Jurkat, Clone E6-1 (cell line): ENCODE measurements at regions not wholly inside any gene's neighbourhood (a gene's known extent, or its start where the extent isn't known, plus 50 kb on each side); places are given as distances from the start of the nearest gene placed in this dataset.

Experiments
- DNase-seq: peaks from one replicate; pipeline ENCODE4 v3.0.0-alpha.2; 2011; ENCODE audit warnings: low read depth, low spot score
- H3K4me3 ChIP-seq: 2 replicates; pipeline ENCODE4 v1.5.1; 2011; ENCODE audit warnings: mild to moderate bottlenecking, low read length, control low read depth, moderate library complexity

DNA sequence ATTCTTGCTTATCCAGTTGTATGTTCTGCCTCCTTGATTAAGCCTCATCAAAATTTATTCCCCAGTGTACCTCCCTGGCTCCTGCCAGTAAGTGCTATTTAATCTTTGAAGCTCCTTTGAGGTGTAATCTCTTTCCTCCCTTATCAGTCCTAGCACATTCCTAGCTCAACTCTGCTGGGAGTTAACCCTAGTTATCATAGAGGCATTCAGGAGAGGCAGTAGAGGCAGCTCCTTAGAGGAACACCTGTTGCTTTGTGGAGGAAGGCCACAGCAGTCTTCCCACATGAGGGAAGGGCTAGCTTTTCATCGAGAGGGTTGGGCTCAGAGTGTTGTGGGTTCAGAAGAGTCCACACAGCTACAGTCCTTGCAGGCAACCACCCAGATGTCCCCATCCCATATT lies 182.4 kb upstream of the ARID2 start:
- H3K4me3 ChIP-seq, result no peak overlapping the region
- no peak for DNase-seq

DNA sequence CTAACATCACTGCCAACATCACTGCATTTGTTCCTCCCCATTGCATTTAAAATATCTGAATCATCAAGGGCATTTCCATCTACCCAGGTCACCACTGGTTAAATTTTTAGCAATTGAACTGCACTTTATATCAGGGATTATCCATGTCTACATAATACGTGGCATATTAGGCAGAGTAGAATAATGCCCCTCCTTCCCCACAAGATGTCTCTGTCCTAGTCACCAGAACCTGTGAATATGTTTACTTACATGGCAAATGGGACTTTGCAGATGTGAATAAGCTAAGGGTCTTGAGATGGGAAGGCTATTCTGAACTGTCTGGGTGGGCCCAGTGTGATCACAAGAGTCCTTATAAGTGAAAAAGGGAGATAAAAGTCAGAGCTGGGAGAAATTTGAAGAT lies 181.7 kb upstream of the ARID2 start:
- H3K4me3 ChIP-seq, result no peak overlapping the region
- DNase-seq, result peak; percentile 39

GRCh38 chr12:45548426-45548825 lies 181.1 kb upstream of the ARID2 start:
- no peak overlapping the region for H3K4me3 ChIP-seq
- DNase-seq, result no peak

GRCh38 chr12:45549337-45549902 lies 180.1 kb upstream of the ARID2 start:
- no peak overlapping the region for H3K4me3 ChIP-seq
- DNase-seq, result no peak

DNA sequence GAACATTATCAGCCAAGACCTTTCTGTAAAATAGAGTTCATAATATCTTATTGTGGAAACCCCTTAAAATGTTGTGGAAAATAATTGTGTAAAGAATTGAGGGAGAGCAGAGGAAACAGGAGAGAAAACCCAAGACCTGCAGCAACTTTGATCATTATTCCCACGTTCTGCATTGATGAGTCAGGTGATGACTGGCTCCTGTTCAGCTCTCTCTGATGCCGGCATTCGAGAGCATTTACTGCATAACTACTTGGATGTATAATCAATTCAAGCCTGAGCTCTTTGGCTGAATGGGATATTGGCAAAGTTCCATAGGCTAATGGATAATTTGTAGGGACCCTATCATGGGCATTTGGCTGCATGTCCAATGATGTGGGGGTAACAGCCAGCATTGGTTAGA lies 176.3 kb upstream of the ARID2 start:
- no peak overlapping the region for H3K4me3 ChIP-seq
- no peak for DNase-seq

DNA sequence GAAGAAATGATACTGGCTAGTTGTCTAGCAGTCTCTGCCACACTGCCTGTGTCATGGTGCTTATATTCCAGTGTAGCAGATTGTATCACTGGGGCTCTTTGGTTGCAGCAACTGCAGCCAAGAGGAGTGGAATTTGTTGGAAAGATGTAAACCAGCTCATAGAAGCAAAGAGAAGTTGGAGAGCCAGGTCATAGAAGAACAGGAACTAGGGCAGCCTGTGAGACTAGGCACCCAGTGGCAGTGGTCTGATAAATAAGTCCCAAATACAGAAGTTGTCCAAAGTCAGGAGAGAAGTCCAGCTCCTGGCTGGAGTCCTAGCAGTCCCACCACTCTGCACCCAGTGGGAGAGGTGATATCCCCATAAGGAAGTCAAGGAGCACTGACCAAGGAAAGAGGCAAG lies 172.5 kb upstream of the ARID2 start:
- no peak overlapping the region for H3K4me3 ChIP-seq
- no peak for DNase-seq

DNA sequence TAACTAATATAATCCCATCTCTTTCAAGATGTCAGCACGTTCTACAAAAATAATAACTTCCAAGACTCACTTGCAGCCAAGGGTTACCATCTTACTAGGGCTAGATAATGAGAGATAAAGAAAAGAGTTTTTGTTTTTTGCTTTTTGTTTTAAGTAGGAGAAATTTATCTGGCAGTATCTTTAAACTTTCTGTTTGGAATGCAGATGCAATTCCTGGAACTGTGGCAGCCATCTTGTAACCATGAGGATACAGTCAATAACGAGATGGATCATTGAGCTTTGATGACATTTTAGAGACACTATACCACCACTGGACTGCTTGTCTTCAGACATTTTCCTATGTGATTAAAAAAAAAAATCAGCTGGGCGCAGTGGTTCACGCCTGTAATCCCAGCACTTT lies 171.2 kb upstream of the ARID2 start:
- no peak for DNase-seq
- H3K4me3 ChIP-seq, result no peak overlapping the region

DNA sequence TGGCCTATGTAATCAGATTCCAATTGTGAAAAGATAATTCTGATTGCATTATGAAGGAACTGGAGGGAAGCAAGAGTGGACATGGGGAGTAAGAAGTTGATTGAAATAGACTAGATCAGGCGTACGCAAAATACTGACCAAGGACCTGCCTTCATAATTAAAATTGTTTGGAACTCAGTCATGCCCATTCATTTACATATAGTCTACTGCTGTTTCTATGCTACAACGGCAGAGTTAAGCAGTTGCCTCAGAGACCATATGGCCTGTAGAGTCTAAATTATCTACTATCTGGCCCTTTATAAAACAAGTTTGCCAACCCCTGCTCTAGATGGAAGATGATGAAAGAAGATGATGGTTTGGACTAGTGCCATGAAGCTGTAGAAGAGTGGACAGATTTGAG lies 170.0 kb upstream of the ARID2 start:
- no peak overlapping the region for H3K4me3 ChIP-seq
- DNase-seq, result no peak

DNA sequence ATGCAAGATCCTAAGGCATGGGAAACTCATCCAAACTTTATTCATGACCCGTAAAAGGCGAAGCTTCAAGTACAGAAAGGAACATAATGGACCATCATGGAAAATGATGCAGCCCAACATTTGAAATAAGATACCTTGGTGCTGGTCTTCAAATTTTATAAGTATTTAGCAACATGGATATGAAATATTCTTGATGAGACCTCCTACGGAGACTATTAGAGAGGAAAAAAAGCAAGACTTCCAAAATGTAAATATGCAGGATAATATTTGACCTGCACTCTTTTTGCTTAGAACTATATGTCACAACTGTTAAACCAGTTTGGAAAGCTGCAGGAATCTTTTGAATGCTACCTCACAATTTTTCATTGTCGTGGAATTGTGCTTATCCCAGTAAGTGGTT lies 168.8 kb upstream of the ARID2 start:
- no peak overlapping the region for H3K4me3 ChIP-seq
- DNase-seq, result no peak

DNA sequence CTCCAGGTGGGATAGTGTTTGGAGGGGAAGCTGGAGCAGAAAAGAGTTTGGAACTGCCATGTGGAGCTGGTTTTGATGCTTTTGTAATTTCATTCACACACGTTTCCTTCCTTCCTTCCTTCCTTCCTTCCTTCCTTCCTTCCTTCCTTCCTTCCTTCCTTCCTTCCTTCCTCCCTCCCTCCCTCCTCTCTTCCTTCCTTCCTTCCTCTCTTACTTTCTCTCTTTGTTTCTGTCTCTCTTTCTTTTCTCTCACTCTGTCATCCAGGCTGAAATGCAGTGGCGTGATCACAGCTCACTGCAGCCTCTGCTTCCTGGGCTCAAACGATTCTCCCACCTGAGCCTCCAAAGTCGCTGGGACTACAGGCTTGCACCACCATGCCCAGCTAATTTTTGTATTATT lies 168.0 kb upstream of the ARID2 start:
- DNase-seq, result no peak
- H3K4me3 ChIP-seq, result no peak overlapping the region

DNA sequence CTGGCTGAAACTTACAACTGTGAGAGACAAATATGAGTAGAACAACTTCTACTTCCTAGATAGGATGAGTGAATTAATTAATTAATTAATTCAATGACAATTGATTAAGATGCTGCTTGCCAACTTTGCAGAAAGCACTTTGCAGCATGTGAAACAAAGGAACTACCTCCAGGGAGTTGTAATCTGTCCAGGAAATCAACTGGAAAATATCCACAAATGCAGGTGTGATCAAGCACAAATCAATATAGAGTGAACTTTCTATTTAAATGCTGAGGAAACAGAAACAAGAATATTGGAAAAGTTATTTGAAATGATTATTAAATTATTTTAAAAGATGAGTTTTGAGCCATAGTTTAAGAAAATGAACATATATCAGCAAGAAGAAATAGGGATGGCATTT lies 163.9 kb upstream of the ARID2 start:
- no peak overlapping the region for H3K4me3 ChIP-seq
- DNase-seq, result no peak

DNA sequence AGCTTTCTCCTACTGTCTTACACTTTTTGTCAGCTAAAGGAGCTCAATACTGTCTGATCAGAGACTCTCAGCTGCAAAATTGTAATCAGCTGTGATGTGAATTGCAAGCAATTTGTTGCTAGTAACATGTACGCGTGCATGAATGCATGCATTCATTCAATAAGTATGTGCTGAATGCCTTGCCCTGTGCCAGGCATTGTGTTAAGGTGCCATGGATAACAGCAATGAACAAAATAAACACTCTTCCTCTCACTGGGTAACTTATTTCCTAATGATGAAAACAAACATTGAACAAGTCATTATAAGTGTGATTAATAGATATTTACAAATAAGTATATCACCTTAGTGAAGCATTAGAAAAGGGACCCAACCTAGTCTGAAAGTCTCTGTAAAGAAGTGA lies 163.2 kb upstream of the ARID2 start:
- H3K4me3 ChIP-seq, result no peak overlapping the region
- DNase-seq, result no peak

GRCh38 chr12:45568808-45569207 lies 160.7 kb upstream of the ARID2 start:
- no peak overlapping the region for H3K4me3 ChIP-seq
- DNase-seq, result no peak

DNA sequence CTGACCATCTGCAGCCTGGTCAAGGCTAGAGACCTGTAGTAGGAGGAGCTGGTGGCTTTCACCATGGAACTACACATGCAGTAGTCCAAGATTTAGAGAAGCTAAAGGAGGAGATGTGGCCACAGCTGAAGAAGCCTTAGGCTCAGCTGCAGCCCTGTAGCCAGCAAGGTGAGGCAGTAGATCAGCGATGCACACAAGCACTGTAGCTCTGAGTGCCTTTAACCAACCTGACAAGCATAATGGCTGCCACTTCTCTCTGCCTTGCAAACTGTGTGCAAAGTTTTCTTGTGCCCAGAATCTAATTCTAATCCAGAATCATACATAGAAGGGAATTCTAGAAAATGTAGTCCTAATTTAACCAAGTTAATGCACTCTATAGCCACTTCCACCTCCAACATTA lies 159.0 kb upstream of the ARID2 start:
- no peak overlapping the region for H3K4me3 ChIP-seq

GRCh38 chr12:45572114-45572513 lies 157.4 kb upstream of the ARID2 start:
- DNase-seq, result no peak
- H3K4me3 ChIP-seq, result no peak overlapping the region

More for the DNA sequence above, 159.0 kb upstream of the ARID2 start:
- no peak for DNase-seq

- H3K4me3 ChIP-seq, result no peak overlapping the region
- DNase-seq, result no peak
Measured at GRCh38 chr12:45575417-45575816, 154.1 kb upstream of the ARID2 start.

- H3K4me3 ChIP-seq, result no peak overlapping the region
- no peak for DNase-seq
Measured at GRCh38 chr12:45575823-45576475, 153.6 kb upstream of the ARID2 start.

GRCh38 chr12:45577844-45578399 lies 151.6 kb upstream of the ARID2 start:
- H3K4me3 ChIP-seq, result no peak overlapping the region
- DNase-seq, result no peak

DNA sequence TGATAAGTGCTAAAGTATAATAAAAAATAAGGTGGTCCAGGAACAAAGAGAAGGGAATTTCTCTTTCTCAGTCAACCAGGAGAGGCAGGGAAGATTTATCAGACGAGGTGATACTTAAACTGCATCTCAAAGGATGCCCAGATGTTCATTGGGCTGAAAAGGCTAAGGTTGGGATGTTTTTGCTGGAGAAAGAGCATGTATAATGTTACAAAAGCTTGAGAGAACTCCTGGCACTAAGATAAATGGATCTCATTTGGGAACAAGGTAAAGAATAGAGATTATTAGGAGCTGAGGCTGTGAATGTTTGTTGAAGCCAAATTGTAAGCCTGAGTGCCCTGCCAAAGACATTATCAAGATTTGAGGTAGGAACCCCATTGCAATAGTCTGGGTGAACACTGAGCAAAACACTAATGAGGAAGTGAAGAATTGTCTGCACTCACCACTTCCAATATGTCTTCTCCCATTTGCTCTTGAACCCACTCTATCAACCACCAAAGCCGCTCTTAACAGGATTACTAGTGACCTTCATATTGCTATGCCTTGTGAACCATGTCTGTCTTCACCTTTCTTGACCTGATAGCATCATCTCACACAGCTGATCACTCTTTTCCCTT lies 149.0 kb upstream of the ARID2 start:
- no peak overlapping the region for H3K4me3 ChIP-seq
- DNase-seq, result no peak

DNA sequence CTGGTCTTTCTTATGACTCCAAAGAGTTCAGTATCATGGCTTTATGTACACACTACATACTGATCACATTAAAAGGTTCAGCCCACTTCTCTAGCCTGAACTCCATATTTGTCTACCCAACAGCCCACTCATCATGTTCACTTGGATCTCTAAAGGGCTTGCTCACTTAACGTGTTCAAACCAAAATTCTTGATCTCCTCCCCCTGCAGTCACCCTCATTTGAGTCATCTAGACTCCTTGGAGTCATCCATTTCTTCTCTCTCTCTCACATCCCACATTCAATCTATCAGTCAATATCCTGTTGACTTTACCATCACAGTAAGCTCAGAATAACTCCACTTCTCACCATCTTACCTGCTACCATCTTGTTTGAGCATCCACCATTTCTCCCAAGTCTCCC lies 148.4 kb upstream of the ARID2 start:
- no peak for DNase-seq
- no peak overlapping the region for H3K4me3 ChIP-seq

DNA sequence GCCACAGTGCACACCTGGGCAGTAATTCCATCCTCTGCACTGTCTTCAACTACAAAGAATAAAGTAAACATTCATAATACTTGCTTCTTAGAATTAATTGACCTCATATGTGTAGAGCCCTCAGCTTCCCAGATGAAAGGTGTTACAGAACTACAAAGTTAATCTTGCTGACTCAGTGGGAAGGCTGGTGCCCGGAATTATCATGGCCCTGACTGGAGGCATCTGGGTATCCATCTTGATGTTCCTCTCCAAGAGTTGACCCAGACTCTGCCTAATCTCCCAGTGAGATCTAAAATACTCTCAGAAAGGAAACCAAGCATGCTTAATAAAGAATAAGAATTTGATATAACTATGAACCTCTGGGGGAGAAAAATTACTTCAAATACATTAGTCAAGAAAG lies 147.0 kb upstream of the ARID2 start:
- no peak overlapping the region for H3K4me3 ChIP-seq
- no peak for DNase-seq
